GM19463 (cell line): ENCODE measurements at regions not wholly inside any gene's neighbourhood (a gene's known extent, or its start where the extent isn't known, plus 50 kb on each side); places are given as distances from the start of the nearest gene placed in this dataset.

Source experiments
- ATAC-seq: cut with Tn5 transposase; IDR thresholded peaks from one replicate; pipeline ENCODE4 v1.9.1; 2021; ENCODE audit warnings: mild to moderate bottlenecking, moderate library complexity; ENCODE audit not compliant: unreplicated experiment

DNA sequence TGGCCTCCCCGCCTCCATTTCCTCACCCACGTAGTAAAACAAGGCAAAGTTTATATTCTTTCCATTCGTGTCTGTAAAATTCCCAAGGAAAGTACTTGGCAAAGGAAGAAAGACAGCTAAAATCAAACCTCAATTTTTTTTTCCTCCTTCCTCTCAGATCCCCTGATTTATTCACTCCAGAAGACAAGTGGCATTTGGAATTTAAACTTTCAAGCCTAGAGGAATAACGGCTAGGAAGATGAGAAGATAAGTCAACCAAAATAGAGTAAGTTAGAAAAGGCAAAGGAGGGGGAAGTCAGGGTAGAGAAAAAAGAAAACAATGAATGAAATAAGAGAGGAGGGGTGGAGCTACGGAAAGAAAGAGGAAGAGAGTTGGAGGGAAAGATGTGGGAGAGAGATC, 198.9 kb upstream of the PIK3C3 start:
- no peak for ATAC-seq

DNA sequence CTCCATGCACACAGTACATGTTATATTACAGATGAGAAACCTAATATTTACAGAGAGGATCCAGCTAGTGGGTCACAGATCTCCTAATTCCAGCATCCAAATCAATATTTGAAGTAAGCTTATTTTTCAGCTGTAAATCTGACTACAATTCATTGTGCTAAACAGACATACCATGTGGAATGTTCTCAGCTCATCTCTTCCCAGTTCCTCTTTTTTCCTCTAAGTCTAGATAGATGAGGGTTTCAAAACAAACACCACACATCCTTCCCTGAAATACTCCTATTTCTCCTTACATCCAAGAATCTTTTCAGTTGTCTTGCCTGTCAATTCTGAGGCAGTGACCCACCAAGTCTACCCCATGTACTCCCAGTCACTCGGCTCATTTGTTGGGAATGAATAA, 200.7 kb upstream of the PIK3C3 start:
- ATAC-seq = no peak

DNA sequence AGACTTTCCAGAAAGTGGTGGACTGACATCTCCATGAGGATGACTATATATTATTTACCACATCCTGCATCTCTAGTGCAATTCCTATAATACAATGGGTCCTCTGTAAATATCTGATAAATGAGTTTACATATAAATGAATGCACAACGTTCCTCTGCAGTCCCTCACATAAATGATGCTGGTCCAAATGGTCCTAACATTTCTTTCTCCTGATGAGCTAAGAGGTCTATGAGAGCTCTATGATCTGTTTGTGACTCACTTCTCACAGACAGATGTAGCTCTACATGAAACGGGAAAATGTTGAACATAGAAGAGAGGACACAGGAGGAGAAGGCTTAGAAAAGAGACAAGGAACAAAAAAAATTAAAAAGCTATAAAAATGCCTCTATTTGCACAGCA, 201.2 kb upstream of the PIK3C3 start:
- ATAC-seq = no peak

DNA sequence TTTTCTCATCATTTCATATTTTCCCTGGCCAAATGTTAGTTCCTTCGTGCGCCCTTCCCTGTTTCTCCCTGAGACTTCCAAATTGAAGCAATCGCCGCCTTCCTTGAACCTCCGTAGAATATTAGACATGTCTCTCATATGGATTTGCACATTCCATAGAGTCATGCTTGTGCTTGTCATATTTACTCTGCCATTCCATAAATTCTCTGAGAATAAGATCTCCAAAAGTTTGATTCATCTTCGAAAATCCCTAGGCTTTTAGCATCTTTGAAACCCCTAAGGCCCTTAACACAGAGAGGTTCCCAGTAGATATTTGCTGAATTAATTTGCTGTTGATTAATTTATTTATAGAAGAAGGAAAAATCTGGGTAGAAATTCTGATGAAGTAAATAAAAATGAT, 202.2 kb upstream of the PIK3C3 start:
- ATAC-seq = no peak

DNA sequence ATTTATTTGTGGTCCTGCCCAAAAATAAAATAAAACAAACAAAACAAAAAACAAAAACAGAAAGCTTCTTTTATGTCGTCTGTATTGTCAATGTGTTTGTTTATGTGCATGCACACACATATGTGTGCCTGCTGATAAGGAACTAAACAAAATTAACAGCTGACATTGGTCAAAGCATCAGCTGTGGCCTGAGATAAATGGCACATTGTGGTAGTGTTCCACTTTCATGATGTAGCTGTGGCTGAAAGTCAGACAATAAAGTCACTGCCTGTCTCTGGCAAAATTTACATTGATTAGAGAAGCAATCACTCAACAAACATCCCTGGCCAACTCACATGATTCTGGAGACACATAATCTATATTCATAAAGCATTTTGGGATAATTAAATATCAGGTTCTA, 203.4 kb upstream of the PIK3C3 start:
- no peak for ATAC-seq

DNA sequence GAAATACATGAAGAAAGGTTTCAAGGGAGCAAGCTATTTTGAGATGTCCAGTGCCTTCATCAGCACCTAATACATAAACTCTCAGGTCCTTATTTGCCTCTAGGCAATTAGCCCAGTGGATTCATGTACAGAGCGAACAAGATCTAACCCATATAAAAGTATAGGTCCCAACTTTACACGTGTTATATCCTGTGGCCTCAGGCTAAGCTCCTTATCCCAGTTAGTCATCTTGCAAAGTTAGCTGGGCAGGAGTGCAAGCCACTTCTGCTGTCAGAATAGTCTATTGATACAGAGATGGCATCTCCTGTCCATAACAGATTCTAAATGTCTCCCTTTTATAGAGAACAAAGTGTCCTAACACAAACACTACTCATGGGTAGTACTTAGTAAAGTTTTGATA, 203.9 kb upstream of the PIK3C3 start:
- ATAC-seq = no peak

DNA sequence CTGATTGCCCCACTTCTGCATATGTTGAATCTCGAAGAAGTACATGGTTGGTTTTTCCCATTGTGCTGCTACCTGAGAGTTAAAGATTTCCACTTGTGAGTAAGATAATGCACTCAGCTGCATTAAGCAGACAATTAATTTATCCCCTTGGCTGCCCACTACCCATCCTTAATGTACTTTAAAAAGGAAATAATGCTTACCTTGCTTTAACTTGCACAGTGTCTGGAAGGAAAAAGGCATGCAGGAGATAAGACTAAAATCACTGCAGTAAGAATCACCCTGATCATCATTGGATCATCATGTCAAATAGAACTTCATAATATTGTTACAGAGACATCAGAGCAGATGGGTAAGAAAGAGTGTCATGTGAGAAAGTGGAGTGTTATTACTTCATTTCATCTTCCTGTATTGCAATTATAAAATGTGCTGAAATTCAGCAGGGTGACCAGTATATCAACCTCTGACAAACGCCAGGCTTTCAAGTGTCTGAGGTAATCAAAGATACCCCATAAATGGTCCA, 207.3 kb upstream of the PIK3C3 start:
- no peak for ATAC-seq

DNA sequence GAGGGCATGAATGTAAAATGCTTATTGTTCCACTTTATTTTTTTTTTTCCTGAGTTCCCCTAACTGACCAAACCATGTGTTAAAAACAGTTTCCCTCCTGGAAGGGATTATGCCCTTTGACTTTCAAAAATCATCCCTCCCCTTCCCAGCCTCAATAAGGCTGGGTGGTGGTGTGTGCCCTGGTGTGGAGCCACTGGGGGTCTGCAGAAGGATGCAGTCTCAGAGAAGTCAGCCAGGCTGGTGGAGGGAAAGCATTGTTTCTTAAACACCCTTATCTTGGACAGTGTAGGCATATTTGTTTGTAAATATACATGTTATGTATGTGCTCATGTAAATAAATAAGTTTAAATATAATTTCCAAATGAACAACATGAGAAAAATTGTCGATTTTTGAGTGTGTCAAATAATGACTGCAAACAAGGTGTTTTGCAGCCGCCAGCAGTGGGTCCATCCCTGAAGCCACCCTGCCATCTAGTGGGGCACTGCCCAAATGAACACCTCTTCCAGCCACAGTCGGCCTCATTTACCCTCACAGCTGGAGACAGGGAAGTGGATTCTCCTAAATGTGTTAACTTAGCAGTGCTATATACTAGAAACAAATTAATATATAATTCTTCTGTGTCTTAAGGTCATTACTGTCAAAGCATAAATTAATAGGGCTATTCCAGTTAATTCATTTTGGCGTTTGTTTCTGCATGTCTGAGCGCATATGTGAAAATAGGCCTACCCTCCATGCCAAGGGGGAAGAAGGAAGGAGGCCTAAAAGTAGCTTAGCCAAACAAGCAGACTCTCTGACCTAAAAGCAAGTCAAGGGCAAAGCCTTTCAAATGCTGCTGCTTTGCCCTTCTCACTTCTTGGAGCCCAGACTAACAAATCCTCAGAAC, 209.6 kb upstream of the PIK3C3 start:
- ATAC-seq = peak; percentile 68

DNA sequence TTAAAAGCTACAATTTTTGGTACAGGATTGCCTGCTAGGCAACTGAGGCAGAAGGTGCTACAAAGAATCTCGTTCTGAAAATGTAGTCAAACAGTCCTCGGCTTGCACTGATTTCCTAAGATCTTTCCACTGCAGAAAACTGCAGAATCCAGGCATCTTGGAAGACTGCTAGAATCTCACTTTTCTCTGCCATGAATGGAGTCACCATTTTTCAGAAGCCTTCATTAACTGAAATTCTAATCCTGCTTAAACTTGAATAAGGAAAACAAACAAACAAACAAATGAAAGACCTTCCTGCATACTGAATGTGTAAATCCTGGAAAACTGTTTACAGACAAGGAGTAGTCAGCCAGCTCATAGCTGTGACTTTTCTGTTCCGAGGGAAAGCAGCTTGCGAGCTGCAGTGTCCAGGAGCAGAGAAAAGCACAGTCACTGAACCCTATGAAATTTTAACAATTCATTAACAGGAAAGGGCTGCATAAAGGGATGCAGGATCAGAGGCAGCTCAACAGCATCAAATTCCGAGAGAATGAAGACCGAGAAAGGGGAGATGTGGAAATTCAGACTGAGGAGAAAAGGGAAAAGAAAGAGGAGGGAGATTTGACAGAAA, 210.5 kb upstream of the PIK3C3 start:
- no peak for ATAC-seq

DNA sequence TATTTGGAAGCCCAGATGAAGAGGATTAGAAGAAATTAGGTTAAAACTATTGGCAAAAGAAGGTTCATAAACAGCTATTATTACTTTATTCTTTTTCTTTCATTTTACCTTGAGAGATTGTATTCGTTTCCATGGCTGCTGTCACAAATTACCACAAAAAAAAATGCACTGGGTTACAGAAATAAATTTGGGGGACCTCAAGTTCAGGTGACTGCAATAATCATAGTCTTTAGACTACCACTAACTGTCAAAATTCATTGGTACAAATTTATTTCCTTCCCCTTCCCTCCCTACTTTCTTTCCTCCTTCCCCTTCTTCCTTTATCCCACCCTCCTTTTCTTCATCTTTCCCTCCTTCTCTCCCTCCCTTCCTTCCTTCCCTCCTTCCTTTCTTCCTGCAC, 217.8 kb upstream of the PIK3C3 start:
- ATAC-seq = no peak

DNA sequence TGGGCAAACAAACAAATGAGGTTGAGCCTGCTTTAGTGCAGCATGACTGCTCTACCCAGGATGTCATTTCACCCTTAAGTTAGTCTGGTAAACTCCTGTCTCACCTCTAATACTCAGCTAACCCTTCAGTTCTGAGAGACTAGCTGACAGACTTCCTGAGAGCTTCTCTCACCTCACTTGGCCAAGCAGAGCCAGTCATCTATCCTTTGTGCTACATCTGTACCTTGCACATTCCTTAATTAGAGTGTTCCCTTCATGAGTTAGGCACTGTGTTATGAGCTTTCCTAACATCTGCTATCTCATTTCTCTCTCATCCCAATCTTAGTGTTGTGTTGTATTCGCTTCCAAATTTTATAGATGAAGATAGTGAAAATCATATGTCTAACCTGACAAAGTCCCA, 220.1 kb upstream of the PIK3C3 start:
- ATAC-seq = no peak

DNA sequence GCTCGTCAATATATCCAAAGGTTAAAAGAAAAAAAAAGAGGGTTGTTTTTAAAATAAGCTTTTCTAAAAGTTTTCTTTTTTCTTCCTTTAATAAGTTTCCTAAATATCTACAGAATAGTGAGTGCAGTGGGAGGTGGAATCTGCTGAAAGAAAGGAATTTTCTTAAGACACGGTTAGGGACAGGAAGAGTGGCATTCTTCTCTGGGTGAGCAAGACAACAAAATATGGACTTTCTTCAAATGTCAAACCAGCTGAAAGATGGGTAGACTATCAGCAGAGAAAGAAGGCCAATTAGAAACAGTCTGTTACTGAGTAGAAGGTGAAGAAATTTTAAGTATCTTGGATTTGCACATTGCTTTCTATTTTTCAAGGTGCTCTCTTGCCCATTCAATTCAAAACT, 222.7 kb upstream of the PIK3C3 start:
- no peak for ATAC-seq

DNA sequence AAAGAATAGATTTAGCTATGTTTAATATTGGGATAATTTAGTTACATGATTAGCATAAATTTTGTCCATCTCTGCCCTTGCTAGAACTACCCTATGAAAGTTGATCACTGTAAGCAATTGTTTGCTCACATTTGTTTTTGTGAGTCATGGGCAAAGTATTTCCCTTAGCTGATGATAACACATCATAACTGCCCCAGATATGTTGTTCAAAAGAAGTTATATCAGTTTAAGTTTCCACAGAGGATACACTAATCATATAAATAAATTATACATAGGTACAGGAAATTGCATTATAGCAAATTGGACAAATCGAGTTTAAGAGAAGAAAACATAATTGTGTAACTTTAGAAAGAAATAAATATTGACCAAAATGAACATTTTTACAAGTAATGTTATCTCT, 223.2 kb upstream of the PIK3C3 start:
- no peak for ATAC-seq

DNA sequence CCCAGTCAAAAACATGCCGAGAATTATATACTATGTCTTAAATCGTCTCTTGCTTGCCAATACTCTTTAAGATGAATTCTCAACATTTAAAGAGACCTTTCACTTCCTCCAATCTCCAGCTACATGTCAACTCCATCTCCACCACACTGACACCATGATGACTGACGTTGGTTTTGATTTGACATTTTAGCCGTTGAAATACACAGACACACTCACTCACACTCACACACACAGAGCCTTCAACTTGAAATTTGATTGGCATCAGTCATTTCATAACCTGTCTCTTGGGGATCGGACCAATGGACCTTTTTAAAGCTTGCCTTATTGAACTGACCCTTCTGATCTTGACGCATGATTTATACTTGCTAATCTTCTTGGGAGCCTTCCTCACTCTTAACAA, 230.8 kb upstream of the PIK3C3 start:
- no peak for ATAC-seq

DNA sequence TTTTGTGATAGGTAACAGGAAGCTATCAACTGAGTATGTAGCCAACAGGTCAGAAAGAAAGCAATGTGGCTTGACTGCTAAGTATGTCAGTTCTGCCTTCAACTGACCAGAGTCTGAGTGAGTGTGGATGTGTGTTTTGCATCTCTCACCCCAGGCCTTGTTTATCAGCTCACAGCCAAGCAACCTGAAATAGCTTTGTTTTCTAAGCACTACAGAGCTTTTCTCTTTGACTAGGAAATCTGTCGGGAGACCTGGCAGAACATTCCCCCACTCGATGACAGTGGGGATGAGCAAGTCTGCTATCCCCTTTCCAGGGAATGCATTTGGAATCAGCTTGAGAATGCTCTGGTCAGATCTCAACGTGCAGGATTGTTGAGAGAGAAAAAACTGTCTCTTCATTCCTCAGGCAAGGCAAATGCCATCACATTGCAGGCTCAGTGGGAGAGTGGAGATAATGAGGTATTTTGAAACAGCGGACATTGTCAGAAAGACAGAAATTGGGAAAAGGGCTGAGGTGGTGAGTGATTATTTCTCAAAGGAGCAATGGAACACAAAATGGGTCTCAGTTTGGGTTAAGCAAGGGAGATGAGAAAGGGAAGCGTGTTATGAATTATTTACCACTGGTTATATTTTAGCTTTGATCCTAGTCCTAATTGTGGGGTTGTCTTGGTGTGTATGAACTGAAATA, 233.8 kb upstream of the PIK3C3 start:
- ATAC-seq = no peak

DNA sequence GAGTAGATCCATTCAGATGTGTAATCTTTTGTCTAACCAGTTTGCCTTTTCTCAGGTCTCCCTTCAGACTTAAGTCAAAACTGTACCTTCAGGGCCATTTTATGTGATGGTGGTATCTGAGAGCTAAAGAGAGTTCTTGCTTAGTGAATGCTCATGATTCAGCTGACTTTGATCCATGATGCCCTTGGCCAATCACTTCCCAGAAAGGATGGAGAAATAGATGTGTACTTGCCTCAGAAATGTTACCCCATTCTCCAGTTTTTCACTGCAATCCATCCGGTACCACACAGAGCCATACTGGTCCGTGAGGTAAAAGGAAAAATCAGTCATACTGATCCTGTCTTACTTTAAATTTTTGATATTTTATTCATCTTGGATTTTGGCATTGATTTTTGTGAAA, 234.8 kb upstream of the PIK3C3 start:
- no peak for ATAC-seq

DNA sequence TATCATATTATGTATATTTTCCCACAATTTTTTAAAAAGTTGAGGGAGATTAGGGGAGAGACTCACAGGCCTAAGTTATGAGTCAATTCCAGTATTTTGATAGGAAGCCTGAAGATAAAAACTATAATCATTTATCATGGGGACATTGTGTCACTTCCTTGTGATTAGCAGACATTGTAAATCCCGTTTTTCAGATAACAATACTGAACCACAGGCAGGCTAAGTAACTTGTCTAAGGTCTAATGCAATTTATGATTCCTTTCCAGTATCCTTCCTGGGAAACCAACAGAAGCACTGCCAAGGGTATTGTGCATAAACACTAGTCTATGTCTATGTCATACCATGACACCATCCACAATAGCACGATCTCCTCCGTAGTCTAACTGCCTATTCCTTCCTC, 235.2 kb upstream of the PIK3C3 start:
- ATAC-seq = no peak

DNA sequence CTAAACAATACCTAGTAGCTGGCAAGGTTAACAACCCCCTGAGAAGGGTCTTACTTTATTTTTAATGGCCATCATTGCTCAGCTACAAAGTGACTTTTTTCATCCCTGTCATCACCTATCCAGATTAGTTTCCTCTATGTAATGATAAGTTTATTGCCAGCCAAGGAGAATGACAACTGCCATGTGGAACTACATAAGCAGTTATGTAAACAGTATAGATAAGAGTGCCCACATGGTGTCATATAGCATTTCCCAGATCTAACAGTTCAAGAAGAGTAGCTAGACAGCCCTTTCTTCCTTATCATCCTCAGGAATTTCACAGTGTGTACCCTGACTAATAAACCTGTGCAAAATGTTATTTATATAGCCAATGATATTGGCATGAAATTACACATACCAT, 240.2 kb upstream of the PIK3C3 start:
- ATAC-seq = no peak

DNA sequence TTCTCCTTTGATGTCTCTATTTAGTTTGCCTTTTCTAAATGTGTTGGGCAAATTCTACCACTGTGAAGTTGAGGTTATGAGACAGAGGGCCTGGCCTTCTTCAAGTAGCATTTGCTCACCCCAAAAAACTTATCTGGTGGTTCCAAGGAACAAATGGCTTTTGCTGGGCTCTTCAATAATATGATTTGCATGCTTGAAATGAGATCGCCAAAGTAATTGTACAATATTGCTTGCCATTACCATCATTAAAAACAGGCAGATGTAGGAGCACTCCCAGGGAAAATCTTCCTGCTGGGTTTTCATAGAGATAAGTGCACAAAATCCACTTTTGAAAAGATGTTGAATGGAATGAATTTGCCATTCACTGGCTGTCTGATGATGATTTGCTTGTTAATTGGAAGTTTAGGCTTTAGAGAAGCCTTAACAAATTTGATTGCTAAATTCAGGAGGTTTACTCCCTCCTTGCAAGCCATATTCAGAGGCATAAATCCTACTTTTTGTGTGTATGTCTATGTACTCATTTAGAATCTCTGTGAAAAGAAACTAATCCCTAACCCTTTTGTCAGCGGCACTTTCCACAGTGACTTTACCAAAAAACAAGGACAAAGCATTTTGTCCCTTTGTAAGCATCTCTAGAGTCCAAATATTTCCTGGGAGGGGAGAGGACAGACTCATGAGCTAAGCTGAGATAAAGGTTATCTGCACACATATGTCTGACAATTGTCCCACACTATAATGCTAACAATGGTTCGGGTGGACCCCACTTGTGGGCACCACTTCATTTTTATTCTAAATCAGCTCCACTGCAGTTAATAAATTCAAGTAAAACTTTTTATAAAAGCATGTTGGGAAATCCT, 240.8 kb upstream of the PIK3C3 start:
- ATAC-seq = no peak

DNA sequence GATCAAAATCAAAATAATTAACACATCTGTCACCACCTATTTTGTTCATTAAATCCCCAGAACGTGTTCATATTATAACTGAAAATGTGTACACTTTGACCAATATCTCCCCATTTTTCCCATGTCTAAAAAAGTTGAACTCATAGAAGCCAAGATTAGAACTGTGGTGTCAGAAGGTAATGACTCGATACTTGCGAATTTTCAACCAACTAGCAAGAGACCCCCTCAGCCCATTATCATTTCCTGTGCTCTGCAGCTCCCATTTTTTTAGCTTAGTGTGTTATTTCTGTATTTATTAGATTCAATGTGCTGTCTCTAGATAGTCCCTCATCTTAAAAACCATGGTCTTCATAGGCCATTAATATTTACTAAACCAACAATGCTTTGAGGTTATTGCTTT, 248.7 kb upstream of the PIK3C3 start:
- no peak for ATAC-seq
